ENCODE measurements at regions not wholly inside any gene's neighbourhood (a gene's known extent, or its start where the extent isn't known, plus 50 kb on each side); places are given as distances from the start of the nearest gene placed in this dataset.

DNA sequence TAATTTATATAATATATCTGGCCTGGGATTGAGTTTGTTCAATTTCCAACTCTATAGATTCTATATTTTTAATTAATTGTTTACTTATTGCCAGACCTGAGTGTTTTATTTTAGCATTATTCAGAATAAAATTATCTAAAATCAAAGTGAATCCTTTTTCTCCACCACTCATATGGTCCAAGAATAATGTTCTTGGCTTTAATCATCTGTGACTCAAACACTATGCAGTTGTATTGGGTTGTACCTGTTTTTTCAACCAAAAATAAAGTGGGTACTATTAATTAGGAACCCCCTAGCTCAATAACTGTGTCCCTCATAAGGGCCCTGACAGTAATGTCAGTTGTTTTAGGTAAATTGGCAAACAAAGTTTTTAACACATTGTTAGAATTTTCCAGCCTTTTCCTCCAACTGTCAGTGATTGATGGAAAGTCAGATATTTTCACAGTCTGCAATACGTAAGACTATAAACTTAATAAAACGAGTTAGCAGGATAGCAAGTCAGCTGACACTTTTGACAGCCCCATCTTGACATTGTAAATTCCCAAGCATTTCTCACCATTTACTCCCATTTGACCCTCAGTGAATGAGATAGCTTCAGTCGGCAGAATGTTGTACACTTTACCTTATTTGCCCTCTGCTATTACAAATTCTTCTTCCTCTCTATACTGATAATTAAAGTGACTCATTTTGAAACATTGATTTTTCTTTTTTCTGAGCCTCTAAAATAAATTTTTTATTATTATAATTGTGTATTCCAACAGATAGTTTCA lies 587.4 kb downstream of the METTL4 start:
- DNase-seq, result no peak

DNA sequence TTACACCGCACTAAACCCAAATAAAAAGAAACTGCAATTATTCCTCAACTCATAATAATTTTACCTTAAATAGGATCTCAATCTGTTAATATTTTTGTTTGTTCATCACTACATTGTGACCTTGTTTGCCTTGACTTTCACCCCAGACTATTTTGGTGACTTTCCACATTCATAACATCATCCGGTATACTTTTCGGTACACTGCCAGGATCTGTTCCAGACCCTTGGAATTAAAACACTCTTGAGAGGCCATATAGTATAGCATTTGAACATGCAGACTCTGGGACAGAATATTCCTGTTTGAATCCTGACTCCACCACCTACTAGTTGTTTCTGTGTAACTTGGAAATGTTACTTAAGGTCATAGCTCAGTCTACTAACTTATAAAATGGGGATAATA lies 577.4 kb downstream of the METTL4 start:
- DNase-seq, result no peak

DNA sequence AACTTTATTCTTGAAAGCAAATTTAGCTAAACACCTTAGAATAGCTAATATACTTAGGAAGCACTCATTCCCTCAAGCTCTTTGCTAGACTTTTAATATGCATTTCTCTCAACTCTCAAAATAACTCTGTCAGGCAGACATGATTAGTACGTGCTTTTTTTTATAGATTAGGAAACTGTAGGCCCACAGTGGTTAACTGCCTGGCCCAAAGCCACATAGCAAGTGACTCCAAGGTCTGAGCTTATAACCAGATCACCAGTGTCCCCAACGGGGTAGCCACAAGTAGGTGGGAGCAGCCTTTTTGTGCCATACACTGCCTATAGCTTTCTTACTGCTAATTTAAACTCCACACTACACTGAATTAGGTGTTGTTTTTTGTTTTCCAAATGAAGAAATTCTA lies 576.8 kb downstream of the METTL4 start:
- no peak for DNase-seq

DNA sequence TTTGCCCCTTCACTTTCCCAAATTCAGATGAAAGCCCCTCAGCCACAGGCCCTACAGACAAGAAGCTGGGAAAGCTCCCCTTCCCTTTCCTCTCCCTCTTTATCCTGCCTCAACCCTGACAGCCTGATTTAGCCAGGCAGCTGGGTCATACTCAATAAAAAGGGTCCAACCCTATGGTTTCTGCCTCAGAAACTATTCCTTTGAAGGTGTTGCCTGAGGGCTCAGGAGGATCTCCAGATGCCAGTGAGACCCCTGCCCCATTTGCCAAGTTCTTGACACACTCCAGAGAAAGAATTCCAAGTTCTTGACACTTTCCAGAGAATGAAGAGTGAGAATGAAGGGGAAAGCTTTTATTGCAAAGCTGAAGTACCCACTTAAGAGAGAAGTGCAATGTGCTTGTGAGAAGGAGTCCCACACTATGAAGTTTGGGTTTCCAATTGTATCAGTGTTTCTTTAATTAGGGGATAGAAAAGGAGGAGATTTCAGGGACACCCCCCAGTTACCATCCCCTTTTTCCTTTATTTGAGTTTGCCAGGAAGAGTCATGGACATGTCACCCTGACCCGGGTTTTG lies 576.2 kb downstream of the METTL4 start:
- DNase-seq, result no peak

DNA sequence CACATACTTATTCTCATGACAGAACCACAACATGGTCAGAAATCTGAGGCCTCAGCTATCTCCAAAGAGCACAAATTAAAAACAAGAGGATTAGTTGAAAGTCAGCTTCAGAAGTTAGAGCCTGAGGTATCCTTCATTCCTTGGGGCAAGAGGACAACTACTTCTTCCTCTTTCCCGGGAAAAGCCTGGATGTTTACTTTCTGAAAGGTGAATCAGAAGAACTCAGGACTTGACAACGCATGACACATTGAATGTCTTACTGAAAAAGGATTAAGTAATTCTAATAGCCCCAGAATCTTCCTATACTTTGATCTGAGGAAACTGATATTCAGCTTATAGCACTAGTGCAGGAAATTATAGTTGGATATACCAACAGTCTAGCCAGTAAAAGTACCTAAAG lies 573.2 kb downstream of the METTL4 start:
- DNase-seq, result no peak

DNA sequence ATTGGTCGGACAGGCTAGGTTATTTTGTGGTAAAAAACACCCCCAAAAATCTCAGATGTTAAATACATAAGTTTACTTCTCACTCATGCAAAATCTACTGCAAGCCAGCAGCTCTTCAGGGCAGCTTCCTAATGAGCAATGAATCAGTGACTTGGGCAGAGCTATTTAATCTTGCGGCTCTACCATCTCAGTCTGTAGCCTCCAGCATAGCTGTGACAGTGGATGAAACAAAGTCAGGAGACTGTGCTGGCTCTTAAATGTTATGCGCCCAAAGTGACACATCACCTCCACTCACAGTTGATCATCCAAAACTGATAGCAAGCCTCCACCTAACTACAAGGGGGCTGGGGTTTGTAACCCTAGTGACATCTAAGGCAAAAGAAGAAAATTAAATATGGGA lies 571.9 kb downstream of the METTL4 start:
- DNase-seq, result no peak

DNA sequence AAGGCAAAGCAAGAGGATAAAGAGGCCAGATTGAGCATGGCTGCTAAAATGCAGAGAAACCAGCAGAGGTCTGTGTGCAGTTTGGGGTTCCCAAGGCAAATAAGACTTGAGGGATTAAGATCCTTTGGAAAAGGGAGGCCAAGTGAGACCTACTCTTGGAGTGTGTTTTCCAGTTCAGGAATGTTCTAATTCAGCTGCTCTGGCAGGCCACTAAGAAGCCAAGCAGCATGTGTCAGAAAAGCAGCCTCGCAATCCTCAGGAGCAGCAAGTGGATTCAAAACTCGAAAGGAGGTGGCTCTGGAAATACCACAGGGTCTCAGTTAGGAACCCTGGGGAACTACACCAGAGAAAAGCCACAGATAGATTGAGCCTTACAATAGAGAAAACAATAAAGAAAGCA lies 569.2 kb downstream of the METTL4 start:
- DNase-seq, result no peak

DNA sequence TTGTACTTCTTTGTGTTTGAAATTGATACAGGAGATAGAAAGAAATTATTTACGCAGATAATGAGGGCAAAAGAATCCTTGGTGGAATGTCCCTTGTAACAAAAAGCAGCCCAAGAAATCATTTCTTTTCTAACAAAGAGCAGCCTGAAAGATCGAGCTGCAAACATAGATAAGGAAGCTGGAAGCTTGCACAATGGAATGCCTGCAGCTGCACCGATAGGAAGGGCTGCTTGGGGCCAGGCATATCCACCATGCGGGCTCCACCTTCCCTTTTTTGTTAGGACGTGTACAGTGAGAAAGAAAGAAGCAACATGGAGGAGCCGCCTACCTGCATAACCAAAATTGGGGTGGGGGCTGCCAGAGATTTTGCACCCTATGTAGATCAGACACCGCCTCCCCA lies 568.7 kb downstream of the METTL4 start:
- DNase-seq, result no peak

DNA sequence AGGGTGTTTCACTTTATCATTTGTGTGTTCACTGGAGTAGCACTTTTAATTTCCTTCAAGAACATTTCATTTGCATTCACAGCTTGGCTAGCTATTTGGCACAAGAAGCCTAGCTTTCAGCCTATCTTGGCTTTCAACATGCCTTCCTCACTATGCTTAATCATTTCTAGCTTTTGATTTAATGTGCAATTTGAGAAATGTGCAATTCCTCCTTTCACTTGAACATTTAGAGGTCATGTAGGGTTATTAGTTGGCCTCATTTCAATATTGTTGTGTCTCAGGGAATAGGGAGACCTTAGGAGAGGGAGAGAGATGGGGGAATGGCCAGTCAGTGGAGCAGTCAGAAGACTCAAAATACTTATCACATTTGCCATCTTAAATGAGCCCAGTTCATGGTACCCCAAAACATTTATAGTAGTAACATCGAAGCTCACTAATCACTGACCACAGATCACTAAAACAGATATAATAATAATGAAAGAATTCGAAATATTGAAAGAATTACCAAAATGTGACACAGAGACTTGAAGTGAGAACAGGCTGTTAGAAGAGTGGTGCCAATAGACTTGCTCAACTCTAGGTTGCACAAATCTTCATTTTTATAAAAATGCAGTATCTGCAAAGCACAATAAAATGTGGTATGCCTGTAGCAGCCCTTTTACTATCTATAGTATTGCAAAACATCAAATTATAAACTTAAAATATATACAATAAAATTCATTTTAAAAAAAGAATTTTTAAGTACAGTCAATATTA lies 561.2 kb downstream of the METTL4 start:
- DNase-seq, result no peak

DNA sequence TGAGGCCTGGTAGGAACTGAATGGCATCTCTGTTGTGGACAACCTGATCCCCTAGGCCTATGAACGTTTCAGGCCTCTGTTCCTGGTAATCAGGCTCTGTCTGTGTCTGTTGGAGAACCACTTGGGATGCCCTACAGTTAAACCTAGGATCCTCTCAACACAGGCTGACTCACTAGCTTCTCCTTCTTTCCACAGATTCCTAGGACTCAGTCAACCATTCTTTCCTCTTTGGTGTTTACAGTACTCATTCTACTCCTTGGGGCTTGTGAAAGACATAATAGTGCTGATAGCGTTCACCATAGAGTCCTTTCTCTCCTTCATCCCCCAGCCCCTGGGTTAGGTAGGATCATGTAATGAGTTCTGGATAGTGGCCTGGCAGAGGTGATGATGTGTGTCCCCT lies 544.3 kb downstream of the METTL4 start:
- DNase-seq, result no peak

DNA sequence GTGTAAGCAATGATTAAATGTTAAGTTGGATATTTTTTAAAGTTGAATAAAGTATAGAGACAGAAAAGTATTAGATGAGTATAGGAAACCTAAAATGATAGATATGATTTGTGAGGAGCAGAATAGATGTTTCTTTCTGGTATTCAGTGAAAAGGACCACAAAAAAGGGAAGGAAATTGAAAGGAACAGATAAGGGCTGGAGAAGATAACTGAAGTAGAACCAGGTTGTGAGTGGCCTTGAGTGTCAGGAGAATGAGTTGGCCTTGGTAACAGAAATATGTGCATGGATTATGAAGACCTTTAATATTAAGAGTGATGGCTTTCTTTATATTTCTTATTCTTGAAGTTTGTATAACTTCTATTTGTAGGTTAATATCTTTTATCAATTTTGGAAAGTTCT lies 543.5 kb downstream of the METTL4 start:
- DNase-seq, result no peak

DNA sequence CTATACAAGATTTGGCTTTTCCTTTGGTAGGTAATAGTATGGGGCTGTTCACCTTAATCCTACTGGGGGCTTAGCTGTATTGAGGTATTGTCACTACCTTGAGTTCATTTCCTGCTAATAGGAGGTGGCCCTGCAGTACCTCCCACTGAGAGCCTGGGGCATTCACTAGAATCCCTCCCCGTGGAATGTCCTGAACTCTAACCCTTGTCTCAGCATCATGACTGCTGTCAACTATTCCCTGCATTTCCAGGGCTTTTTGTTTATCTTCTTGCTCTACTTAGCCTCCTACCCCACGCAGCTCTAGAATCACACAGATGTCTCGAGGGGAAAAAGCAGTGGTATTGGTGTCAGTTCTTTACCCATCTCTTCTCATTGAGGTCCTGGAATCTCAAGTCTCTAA lies 542.3 kb downstream of the METTL4 start:
- DNase-seq, result no peak

DNA sequence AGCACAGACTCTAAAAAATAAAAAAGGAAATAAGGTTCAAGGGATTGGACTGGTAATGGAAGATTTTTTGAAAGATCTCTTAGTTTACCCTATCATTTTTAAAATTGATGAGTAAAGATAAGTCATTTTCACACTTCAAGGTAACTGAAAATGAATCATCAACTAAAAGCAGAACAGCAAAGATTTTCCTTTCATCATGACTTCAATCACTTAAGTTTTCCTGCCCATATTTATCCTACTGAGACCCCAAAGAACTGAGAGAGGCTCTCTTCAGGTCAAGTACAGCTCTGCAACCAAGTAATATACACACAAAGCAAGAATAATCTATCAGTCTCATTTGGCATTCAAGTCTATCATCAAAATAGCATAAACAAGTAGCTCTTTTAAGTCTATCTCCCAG lies 540.7 kb downstream of the METTL4 start:
- no peak for DNase-seq

DNA sequence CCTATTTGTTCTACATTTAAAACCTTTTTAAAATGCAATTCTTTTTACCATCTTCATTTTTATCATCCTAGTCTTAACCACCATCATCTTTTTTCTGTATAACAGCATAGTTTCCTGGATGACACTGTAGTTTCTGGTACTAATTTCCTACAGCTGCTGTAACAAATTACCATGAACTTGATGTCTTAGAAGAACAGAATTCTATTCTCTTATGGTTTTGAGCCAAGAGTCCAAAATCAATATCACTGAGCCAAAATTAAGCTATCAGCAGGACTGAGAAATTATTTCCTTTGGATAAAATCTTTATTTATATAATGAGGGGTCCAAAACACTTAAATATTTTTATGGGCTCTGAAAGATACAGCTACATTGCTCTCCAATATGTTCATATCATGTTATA lies 539.3 kb downstream of the METTL4 start:
- DNase-seq, result no peak

DNA sequence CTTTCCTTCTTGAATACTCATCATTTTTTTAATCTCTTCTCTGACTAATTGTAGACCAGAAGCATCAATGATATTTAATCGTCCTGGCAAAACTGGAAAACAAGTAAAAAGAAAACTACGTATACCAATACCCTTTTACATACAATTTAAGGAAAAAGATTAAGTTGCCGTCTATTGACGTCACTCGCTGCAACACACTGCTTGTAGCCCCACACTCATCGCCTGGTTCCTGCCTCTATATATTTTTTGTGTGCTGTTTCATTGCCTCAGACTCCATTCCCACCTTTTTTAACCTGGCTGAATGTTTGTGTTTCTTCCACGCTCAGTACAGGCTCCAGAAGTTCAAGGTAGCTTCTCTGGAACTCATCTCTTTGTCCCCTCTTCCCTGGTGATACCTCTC lies 536.2 kb downstream of the METTL4 start:
- DNase-seq, result no peak

DNA sequence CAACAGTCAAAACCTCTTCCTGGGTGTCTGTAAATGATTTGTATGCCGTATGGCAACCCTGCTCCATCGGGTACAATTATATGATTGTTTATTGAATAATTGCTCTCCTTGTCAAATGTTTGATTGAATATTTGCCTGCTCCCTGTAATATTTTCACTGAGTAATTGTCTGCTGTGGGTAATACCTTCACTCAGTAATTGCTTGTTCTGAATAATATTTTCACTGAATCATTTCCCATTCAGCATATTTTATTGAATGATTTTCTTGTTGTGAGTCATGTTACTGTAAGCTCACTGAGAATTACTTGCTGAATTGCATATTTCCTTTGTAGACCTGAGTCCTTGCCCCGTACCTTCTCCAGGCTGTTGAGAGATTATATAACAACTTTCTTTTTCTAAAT lies 535.2 kb downstream of the METTL4 start:
- no peak for DNase-seq

DNA sequence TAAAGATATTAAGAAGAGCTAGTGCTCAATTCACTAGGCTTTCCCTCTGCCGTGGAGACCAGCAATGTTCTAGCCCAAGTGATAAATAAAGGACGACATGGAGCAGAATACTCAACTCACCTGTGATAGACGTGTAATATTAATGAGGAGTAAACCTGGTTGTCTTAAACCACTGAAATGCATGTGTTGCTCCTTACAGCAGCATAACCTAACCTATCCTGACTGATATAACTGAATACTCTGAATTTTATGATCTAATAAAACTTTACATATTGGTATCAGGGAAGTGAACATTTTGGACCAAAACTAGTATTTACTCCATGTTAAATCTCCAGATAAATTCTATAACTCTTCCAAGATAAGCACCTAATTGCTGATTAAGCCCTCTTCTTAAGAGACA lies 531.0 kb downstream of the METTL4 start:
- no peak for DNase-seq

DNA sequence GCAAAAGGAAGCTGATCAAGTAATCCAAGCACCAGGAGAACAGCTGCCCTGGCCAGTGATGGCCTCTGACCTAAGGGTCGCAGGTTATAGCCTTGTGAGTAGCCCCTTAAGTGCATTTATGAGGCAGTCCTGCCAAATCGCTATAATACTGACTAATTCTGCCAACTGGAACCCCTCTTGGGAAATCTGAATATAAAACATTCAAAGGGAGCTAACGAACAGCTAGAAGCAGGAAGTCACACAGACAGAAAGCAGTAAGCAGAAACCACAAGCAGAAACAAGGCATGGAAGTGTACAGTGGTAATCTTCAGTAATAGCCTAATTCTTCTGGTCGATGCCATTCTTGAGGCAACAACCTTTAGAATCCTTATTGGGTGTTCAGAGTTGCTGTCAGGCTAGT lies 521.3 kb downstream of the METTL4 start:
- no peak for DNase-seq

DNA sequence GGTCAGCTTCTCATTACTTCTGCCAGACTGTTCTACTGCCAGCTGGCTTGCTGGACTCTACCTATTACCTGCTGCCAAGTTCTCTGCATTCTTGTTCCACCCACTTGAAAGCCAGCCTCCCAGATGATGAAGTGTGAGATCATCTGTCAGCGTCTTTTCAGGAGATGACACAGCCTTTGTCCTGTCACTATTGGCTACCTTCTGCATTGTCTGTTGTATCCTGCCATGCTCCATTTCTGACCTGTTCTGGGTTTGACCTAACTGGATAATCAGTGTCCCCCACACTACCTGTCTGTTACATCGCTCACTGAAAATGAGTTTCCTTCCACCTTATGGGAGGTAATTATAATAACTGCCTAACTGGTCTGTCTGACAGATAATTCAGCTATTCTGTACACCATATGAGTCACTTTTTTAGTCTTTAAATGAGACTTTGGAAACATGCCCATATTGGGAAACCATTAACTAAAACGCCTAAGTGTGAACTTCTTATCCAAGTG lies 520.6 kb downstream of the METTL4 start:
- DNase-seq, result no peak

DNA sequence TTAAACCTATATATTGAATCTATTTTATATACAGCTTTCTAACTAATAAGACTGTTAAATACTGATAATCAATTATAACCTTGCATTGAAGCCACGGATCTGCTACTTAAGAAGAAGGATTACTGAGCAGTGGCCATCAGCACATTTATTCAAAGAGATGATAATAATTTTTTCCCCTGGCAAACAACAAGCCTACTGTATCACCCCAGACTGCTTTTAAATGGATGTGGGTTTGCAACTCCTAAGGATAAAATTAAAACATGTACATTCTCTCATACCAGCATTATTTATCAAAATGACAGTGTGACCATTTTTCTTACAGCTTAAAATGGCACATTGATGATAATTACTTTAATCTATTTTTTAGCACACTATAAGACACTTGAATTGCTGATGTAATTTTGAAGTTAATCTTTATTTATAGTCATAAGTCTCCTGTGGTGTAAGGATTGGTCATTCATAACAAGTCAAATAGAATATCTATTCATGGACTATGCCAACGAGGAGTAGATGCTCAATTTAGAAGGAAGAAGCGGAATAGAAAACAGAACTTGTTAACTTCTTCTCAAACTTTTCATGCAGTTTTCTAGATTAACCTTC lies 517.7 kb downstream of the METTL4 start:
- DNase-seq, result no peak

DNA sequence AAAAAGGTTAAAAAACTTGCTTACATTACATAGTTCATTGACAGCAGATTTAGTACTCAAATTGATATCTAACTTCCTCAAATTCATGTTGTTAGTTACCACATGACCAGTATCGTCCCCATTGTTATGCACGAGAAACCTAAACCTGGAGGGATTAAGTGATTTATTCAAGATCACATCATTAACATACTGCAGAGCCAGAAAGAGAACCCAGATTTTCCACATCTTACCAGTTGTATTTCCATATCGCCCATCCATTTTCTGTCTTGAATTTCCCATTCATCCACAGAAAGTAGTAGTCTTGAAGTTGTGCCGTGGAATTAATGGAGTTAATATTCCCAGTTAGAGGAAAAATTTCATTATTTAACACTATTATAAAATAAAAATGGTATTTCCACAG lies 512.0 kb downstream of the METTL4 start:
- no peak for DNase-seq

DNA sequence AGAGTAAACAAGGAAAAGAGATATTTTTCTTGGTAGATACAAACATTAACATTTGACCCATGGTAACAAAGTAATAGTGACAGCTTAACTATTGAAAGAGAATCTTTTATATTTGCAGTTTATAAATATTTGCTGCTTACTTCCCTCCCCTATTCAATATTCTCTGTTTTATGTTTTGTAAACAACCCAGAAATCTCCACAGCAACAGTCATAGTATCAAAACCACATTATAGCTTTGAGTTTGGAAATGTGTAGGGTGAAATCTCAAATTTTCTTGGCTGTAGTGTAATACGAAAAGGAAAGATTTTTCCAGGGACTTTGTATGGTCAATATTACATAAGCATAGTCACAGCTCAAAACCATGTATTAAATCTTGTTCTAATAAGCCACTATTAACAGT lies 511.2 kb downstream of the METTL4 start:
- DNase-seq, result no peak

DNA sequence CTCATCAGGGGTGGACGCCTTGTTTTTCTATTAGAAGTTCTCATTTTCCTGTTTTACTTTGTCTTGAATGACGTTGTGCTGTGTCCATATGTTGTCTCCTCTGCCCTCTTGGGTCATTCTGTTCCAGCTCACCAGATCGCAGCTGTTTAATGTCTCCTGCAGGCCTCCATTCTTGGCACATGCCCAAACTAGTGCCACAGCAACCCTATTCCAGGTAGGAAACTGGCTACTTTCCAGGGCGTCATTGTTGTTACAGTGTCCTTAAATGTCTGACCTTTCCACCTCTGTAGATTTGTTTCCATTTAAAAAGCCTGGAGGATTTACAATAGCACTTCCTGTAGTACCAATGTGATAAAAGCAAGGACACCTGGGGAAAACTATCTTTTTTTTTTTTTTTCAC lies 500.7 kb downstream of the METTL4 start:
- DNase-seq, result no peak

DNA sequence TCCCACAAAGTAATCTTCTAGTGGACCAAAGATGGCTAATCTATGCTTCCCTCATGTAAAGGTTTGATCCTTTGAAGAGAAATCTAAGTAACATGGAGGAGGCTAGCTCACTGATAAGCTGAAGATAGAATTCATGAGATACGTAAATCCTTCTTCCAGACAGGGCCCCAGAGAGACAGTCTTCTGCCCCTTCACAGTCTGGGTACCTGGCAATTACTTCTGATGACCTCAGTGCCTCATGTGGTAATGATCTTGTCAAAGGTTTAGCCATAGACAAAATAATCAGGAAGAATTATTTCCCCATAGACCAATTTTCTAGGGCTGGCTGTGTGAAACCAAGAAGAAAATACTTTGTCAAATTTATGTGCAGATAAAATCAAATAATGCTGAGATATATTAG lies 495.8 kb downstream of the METTL4 start:
- DNase-seq, result no peak

Measured in activated naive CD4-positive, alpha-beta T cell (primary cell).